ENCODE measurements at regions not wholly inside any gene's neighbourhood (a gene's known extent, or its start where the extent isn't known, plus 50 kb on each side); places are given as distances from the start of the nearest gene placed in this dataset.
A peak's percentile ranks its signal among the peaks of the same experiment; 100 is the strongest.

DNA sequence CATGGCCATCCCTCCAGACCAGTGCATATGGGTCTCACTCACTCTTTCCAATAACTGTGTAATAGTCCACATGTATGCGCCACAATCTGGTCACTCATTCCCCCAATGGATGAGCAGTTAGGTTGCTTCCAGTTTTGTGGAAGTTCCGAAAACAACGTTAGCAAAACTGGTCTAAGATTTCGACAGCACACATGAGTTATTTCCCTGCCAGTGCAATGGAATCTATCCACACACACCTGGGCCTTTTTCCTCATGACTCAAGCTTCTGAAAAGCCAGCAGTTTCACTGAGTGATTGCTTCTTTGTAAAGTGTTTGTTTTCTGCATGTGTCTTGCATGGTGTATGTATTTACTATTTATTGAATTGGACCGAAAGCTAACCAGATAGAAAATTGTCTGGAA is 58.8 kb upstream of the FHIP2A start:
- no peak overlapping the region for H3K4me3 ChIP-seq (ENCODE audit: low read depth, low read length)
- TF ChIP-seq CTCF (conservative IDR thresholded peaks at IDR 0.05; ENCODE audit: low read depth, low read length): no peak
- no peak for DNase-seq (ENCODE audit: low read depth)

DNA sequence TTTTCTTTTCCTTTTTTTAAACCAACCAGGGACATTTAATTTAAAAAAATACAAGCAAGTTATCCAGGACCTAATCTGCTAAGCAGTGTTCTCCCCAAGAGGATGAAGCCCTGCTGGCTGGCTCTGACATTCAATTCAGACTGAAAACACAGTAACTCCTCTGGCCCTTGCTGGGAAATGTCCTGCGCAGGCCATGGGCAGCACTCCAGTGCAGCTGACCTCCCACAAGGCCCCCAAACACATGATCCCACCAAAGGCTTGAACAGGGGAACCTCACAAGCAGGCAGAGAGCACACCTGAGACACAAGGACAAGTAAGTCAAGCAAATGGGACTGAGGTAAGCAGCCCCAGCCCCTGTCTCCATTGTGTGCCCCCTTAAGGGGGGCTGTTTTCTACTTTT is 56.9 kb upstream of the FHIP2A start:
- H3K4me3 ChIP-seq (ENCODE audit: low read depth, low read length): no peak overlapping the region
- no peak for TF ChIP-seq CTCF (conservative IDR thresholded peaks at IDR 0.05; ENCODE audit: low read depth, low read length)
- DNase-seq (ENCODE audit: low read depth): no peak

- no peak for TF ChIP-seq CTCF (conservative IDR thresholded peaks at IDR 0.05; ENCODE audit: low read depth, low read length)
- no peak for DNase-seq (ENCODE audit: low read depth)
- H3K4me3 ChIP-seq (ENCODE audit: low read depth, low read length): peak overlapping the region; percentile 76
These were observed 55.1 kb upstream of the FHIP2A start for GRCh38 chr10:114766470-114766869.

DNA sequence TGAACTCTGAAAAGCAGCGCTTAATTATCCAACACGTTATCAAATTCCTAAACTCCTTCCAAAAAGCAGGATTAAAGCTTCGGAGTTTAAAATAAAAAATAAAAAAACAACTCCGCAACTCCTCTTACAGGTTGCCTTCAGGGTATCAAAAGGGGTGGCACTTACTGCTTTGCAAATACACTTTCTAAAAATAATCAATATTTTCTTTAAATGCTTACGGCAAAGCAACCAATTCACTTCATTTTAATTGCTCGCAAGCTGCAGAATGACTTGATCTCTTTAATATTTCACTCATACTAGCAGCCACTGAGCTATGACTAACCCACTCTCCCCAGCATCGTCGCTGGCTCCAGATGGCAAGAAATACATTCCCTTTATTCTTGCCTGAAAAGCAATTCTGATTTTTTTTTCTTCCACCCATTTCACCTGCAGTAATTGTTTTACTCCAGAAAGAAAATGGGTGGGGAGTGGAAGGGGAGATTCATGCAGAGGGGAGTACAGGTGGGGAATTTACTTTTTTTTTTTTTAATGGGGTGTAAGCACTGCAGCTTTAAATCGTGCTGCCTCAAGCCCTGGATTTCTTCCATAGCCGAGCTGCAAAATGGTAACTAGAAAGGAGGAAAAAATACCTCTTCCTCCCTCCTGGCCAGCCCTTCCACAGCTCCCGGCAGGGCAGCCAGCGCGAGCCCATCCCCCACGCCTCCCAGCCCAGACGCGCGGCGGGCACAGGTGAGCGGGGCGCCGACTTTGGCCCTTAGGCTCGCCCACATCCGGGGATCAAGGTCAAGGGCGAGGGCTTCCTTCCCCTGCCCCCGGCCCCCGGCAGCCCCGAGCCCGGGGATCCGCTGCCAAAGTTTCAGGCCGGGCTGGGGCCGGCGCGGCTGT is 54.2 kb upstream of the FHIP2A start:
- no peak for TF ChIP-seq CTCF (conservative IDR thresholded peaks at IDR 0.05; ENCODE audit: low read depth, low read length)
- peak overlapping the region; percentile 76 for H3K4me3 ChIP-seq (ENCODE audit: low read depth, low read length)
- DNase-seq (ENCODE audit: low read depth): no peak

GRCh38 chr10:114767986-114768821 is 53.4 kb upstream of the FHIP2A start:
- H3K4me3 ChIP-seq (ENCODE audit: low read depth, low read length): peak overlapping the region; percentile 76
- DNase-seq (ENCODE audit: low read depth): no peak
- no peak for TF ChIP-seq CTCF (conservative IDR thresholded peaks at IDR 0.05; ENCODE audit: low read depth, low read length)

GRCh38 chr10:114770009-114770408 is 51.6 kb upstream of the FHIP2A start:
- no peak for DNase-seq (ENCODE audit: low read depth)
- H3K4me3 ChIP-seq (ENCODE audit: low read depth, low read length): no peak overlapping the region
- no peak for TF ChIP-seq CTCF (conservative IDR thresholded peaks at IDR 0.05; ENCODE audit: low read depth, low read length)
